ENCODE measurements at regions not wholly inside any gene's neighbourhood (a gene's known extent, or its start where the extent isn't known, plus 50 kb on each side); places are given as distances from the start of the nearest gene placed in this dataset.
A peak's percentile ranks its signal among the peaks of the same experiment; 100 is the strongest.

DNA sequence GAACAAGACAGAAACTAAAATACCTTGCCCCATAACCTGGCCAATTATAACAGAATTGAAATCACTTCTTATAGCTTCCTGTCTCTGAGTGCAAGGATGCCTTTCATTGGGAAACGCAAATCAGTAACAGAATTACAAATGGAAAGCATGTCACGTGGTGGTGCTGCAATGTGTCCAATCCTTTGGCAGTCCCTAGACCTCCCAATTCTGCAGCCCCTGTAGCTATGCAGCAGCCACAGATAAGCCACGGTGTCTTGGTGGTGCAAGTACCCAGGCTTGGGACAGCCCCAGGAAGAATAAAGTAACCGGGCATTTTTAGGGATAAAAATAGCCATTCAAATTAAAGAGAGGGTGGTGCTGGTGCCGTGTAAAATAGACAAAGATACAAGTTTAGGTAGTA, 134.6 kb upstream of the CCN2 start:
- ATAC-seq: peak; percentile 29
- no peak for TF ChIP-seq TCF4 (CRISPR knock-in tag; IDR thresholded peaks at IDR 0.05; ENCODE audit: borderline replicate concordance)
- no peak for TF ChIP-seq ARNTL (CRISPR knock-in tag; IDR thresholded peaks at IDR 0.05; ENCODE audit: borderline replicate concordance, low read depth)
- TF ChIP-seq ZNF8 (CRISPR knock-in tag; IDR thresholded peaks at IDR 0.05): no peak
- TF ChIP-seq OSR1 (CRISPR knock-in tag; IDR thresholded peaks at IDR 0.05): no peak
- TF ChIP-seq RARB (CRISPR knock-in tag; IDR thresholded peaks at IDR 0.05): no peak
- no peak for TF ChIP-seq PATZ1 (CRISPR knock-in tag; IDR thresholded peaks at IDR 0.05; ENCODE audit: borderline replicate concordance)
- TF ChIP-seq, protein P1, sequence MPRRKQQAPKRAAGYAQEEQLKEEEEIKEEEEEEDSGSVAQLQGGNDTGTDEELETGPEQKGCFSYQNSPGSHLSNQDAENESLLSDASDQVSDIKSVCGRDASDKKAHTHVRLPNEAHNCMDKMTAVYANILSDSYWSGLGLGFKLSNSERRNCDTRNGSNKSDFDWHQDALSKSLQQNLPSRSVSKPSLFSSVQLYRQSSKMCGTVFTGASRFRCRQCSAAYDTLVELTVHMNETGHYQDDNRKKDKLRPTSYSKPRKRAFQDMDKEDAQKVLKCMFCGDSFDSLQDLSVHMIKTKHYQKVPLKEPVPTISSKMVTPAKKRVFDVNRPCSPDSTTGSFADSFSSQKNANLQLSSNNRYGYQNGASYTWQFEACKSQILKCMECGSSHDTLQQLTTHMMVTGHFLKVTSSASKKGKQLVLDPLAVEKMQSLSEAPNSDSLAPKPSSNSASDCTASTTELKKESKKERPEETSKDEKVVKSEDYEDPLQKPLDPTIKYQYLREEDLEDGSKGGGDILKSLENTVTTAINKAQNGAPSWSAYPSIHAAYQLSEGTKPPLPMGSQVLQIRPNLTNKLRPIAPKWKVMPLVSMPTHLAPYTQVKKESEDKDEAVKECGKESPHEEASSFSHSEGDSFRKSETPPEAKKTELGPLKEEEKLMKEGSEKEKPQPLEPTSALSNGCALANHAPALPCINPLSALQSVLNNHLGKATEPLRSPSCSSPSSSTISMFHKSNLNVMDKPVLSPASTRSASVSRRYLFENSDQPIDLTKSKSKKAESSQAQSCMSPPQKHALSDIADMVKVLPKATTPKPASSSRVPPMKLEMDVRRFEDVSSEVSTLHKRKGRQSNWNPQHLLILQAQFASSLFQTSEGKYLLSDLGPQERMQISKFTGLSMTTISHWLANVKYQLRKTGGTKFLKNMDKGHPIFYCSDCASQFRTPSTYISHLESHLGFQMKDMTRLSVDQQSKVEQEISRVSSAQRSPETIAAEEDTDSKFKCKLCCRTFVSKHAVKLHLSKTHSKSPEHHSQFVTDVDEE (CRISPR knock-in tag; IDR thresholded peaks at IDR 0.05): no peak
- TF ChIP-seq ZNF565 (CRISPR knock-in tag; conservative IDR thresholded peaks at IDR 0.05; ENCODE audit: low read depth): no peak
- no peak for TF ChIP-seq ZNF70 (CRISPR knock-in tag; IDR thresholded peaks at IDR 0.05)
- TF ChIP-seq GLIS3 (CRISPR knock-in tag; IDR thresholded peaks at IDR 0.05): no peak
- TF ChIP-seq CSDC2 (CRISPR knock-in tag; IDR thresholded peaks at IDR 0.05): no peak
- no peak for TF ChIP-seq TOX (CRISPR knock-in tag; IDR thresholded peaks at IDR 0.05; ENCODE audit: borderline replicate concordance)
- TF ChIP-seq, protein P2, sequence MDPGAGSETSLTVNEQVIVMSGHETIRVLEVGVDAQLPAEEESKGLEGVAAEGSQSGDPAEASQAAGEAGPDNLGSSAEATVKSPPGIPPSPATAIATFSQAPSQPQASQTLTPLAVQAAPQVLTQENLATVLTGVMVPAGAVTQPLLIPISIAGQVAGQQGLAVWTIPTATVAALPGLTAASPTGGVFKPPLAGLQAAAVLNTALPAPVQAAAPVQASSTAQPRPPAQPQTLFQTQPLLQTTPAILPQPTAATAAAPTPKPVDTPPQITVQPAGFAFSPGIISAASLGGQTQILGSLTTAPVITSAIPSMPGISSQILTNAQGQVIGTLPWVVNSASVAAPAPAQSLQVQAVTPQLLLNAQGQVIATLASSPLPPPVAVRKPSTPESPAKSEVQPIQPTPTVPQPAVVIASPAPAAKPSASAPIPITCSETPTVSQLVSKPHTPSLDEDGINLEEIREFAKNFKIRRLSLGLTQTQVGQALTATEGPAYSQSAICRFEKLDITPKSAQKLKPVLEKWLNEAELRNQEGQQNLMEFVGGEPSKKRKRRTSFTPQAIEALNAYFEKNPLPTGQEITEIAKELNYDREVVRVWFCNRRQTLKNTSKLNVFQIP (CRISPR knock-in tag; IDR thresholded peaks at IDR 0.05; ENCODE audit: borderline replicate concordance, low read depth): no peak

DNA sequence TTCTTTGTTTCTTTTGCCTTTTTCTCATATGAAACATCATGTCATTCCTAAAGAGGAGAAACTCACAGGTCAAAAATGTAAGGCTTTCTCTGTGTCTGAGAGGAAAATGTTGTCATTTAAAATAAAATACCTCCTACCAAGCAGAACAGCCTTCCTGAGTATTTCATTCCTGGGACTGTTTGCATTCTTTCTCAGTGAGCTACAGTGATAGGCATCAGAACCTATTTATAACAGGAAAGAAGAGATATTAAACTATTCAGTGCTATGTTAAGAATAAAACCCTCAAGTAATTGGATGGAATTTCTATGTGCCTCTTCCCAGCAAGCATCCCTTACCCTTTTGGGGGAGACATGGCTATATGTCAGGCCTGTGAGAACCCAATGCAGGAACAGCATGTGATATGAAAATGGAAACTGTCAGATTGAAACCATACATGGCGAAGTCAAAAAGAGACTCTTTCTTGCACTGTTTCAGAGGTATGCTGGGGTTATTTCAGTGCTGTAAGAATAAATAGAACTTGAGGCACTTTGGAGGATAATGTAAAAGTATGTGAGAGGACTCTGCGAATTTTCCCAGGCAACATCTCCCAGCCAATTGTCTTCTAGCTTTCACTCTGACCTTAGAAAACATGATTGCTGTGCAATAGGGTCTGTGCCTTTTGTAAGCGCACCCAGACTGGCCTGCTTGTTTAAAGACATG, 133.8 kb upstream of the CCN2 start:
- peak; percentile 92 for ATAC-seq
- peak; percentile 80; the same call in 1 of the 2 replicates for TF ChIP-seq ISL1 (CRISPR knock-in tag; IDR thresholded peaks at IDR 0.05)
- TF ChIP-seq, protein P1 (CRISPR knock-in tag; IDR thresholded peaks at IDR 0.05): no peak

GRCh38 chr6:132082421-132082820, 131.2 kb upstream of the CCN2 start:
- ATAC-seq: no peak
- TF ChIP-seq ZNF70 (CRISPR knock-in tag; IDR thresholded peaks at IDR 0.05) (no peak), ZFP30 (CRISPR knock-in tag; IDR thresholded peaks at IDR 0.05) (no peak), TOX (CRISPR knock-in tag; IDR thresholded peaks at IDR 0.05; ENCODE audit: borderline replicate concordance) (no peak), BACH2 (CRISPR knock-in tag; IDR thresholded peaks at IDR 0.05; ENCODE audit: borderline replicate concordance) (no peak), ISL1 (CRISPR knock-in tag; IDR thresholded peaks at IDR 0.05) (no peak)
- TF ChIP-seq, protein P1 (CRISPR knock-in tag; IDR thresholded peaks at IDR 0.05): no peak

Measured in SK-N-SH treated with all-trans-retinoic acid at 6 μM for 48 hours (cell line).